Endothelial cell of umbilical vein (primary cell): ENCODE measurements at regions not wholly inside any gene's neighbourhood (a gene's known extent, or its start where the extent isn't known, plus 50 kb on each side); places are given as distances from the start of the nearest gene placed in this dataset.

Experiments
- BruUV-seq: library from RNA; stranded (reverse); fragments of 400-500 nt; replicated peaks from 2 replicates; lab custom pipeline; 2021; lab: Mats Ljungman, UMichigan
- CTCF ChIA-PET: fragments of 300-600, 350-600 bp; sonication (Branson Sonifier 250); formaldehyde crosslinking; loops from one replicate; lab custom pipeline; 2021; ENCODE audit warnings: antibody characterized with exemption, inconsistent platforms; lab: Charles Lee
- POLR2A ChIA-PET: fragments of 300-600, 350-600 bp; sonication (Branson Sonifier 250); formaldehyde crosslinking; loops from one replicate; lab custom pipeline; 2021; ENCODE audit warnings: antibody characterized with exemption, inconsistent platforms; lab: Charles Lee
- DNase-seq: peaks from one replicate; pipeline ENCODE4 v3.0.0-alpha.2; 2011; ENCODE audit warnings: low read depth, low spot score
- FAIRE-seq: peaks from 2 replicates; lab custom pipeline; 2011; peaks lifted over from hg19 to GRCh38; lab: Jason Lieb, UNC
- H2AFZ ChIP-seq: 2 replicates; pipeline ENCODE4 v1.6.0; 2012; ENCODE audit warnings: low read depth, low read length, control low read depth, inconsistent platforms
- H3K27ac ChIP-seq: 2 replicates; pipeline ENCODE4 v1.5.1; 2011; ENCODE audit warnings: low read depth, mild to moderate bottlenecking, control low read depth, low read length, moderate library complexity; ENCODE audit not compliant: insufficient read depth
- H3K27me3 ChIP-seq, 2 experiments: 2 replicates each; pipeline versions ENCODE4 v1.6.0 to v1.6.1; 2011; ENCODE audit warnings: low read length in 2 of 2, mixed read lengths in 1 of 2; ENCODE audit not compliant: control insufficient read depth in 2 of 2, insufficient read depth in 2 of 2
- H3K36me3 ChIP-seq, 2 experiments: 2 replicates in 1 of 2; 3 replicates in 1 of 2; pipeline ENCODE4 v1.5.1; 2011; ENCODE audit warnings: low read length in 2 of 2, mild to moderate bottlenecking in 1 of 2, moderate library complexity in 1 of 2; ENCODE audit not compliant: control insufficient read depth in 2 of 2, insufficient read depth in 2 of 2; ENCODE audit errors: extremely low read depth in 1 of 2
- H3K4me1 ChIP-seq: 3 replicates; pipeline ENCODE4 v1.5.1; 2011; ENCODE audit warnings: mild to moderate bottlenecking, low read length; ENCODE audit not compliant: control insufficient read depth, insufficient read depth; ENCODE audit errors: extremely low read depth
- H3K4me2 ChIP-seq: 2 replicates; pipeline ENCODE4 v1.6.1; 2011; ENCODE audit warnings: low read length, control low read depth, mixed read lengths; ENCODE audit not compliant: insufficient read depth
- H3K4me3 ChIP-seq, 3 experiments: fragments of 200-600 bp in 1 of 3; sonication (generic), shearing (Covaris generic) in 1 of 3; replicated peaks in 1 of 3; 2 replicates each; pipeline ENCODE4 v1.5.1; 2011 to 2016; ENCODE audit warnings: control low read depth in 3 of 3, low read length in 3 of 3, mild to moderate bottlenecking in 2 of 3, inconsistent platforms in 1 of 3, low read depth in 1 of 3, moderate library complexity in 1 of 3; ENCODE audit not compliant: insufficient read depth in 1 of 3
- H3K79me2 ChIP-seq: 2 replicates; pipeline ENCODE4 v1.6.0; 2012; ENCODE audit warnings: low read length, inconsistent platforms; ENCODE audit not compliant: control insufficient read depth, insufficient read depth
- H3K9ac ChIP-seq: replicated peaks from 2 replicates; pipeline ENCODE3; 2011; ENCODE audit warnings: low read length, control low read depth; ENCODE audit not compliant: insufficient read depth; ENCODE audit errors: extremely low read depth
- H3K9me1 ChIP-seq: replicated peaks from 3 replicates; pipeline ENCODE4 v1.6.0; 2011; ENCODE audit warnings: mild to moderate bottlenecking, low read length; ENCODE audit not compliant: control insufficient read depth, insufficient read depth; ENCODE audit errors: extremely low read depth
- H3K9me3 ChIP-seq: replicated peaks from 2 replicates; pipeline ENCODE4 v1.5.1; 2012; ENCODE audit warnings: low read length, inconsistent platforms; ENCODE audit not compliant: control insufficient read depth, insufficient read depth
- H4K20me1 ChIP-seq: replicated peaks from 2 replicates; pipeline ENCODE3; 2011; ENCODE audit warnings: mild to moderate bottlenecking, low read length; ENCODE audit not compliant: control insufficient read depth, insufficient read depth; ENCODE audit errors: extremely low read depth
- EZH2 ChIP-seq: IDR thresholded peaks from 2 replicates; pipeline ENCODE4 v1.6.1; 2012; ENCODE audit warnings: borderline replicate concordance, low read depth, mild to moderate bottlenecking, moderate library complexity, low read length, inconsistent platforms; ENCODE audit not compliant: severe bottlenecking
- FOS ChIP-seq: IDR thresholded peaks from 2 replicates; pipeline ENCODE4 v1.6.1; 2011; ENCODE audit warnings: mild to moderate bottlenecking, low read length, moderate library complexity, borderline replicate concordance; ENCODE audit not compliant: insufficient read depth
- GATA2 ChIP-seq: IDR thresholded peaks from 2 replicates; pipeline ENCODE4 v1.7.0; 2011; ENCODE audit warnings: low read depth, mild to moderate bottlenecking, moderate library complexity, mixed read lengths, low read length; ENCODE audit not compliant: insufficient read length, insufficient read depth
- JUN ChIP-seq: IDR thresholded peaks from 2 replicates; pipeline ENCODE4 v1.6.1; 2011; ENCODE audit warnings: borderline replicate concordance, low read depth; ENCODE audit not compliant: insufficient read length, insufficient read depth
- MAX ChIP-seq: IDR thresholded peaks from 2 replicates; pipeline ENCODE4 v1.6.1; 2011; ENCODE audit not compliant: insufficient read depth, insufficient read length
- MYC ChIP-seq: IDR thresholded peaks from one replicate; pipeline ENCODE4 v1.6.1; 2011; ENCODE audit warnings: mild to moderate bottlenecking, low read depth, low read length
- POLR2A ChIP-seq: IDR thresholded peaks from 2 replicates; pipeline ENCODE4 v1.6.1; 2012; ENCODE audit warnings: low read depth, mild to moderate bottlenecking, control low read depth, low read length
- POLR2AphosphoS5 ChIP-seq: IDR thresholded peaks from 2 replicates; pipeline ENCODE4 v1.6.1; 2012; ENCODE audit warnings: low read depth, mild to moderate bottlenecking, control low read depth, low read length, moderate library complexity; ENCODE audit not compliant: insufficient read depth
- dilution Hi-C: fragments of 300-500 bp; cut with MboI; formaldehyde crosslinking; loops from one replicate; pipeline ENCODE4 v1.15.0; 2019; ENCODE audit warnings: low sequenced_read_pairs; ENCODE audit not compliant: extremely low pct_ligation_motif_present
- intact Hi-C: fragments of 100-400 bp; cut with micrococcal nuclease; formaldehyde crosslinking; loops from one replicate; pipeline ENCODE4 v1.10.0; 2022
- TF ChIP-seq, protein P1 (sequence below), 2 donors: IDR thresholded peaks; 1 replicate in 1 of 2; 2 replicates in 1 of 2; pipeline ENCODE4 v1.5.1; 2011; ENCODE audit warnings: low read length in 2 of 2, mild to moderate bottlenecking in 2 of 2, moderate library complexity in 2 of 2, control low read depth in 1 of 2, inconsistent platforms in 1 of 2, low read depth in 1 of 2; ENCODE audit not compliant: insufficient read depth in 1 of 2; ENCODE audit errors: extremely low read depth in 1 of 2

GRCh38 chrX:42869011-42869410, 91.0 kb upstream of the PPP1R2C start:
- H3K27me3 ChIP-seq, result no peaks in the 10 kb centered on the region
- H3K4me2 ChIP-seq, result no peak overlapping the region
- ChIA-PET CTCF (no interaction called here), POLR2A (no interaction called here)
- no peak overlapping the region for H2AFZ ChIP-seq
- H3K36me3 ChIP-seq, result no peaks in the 10 kb centered on the region
- no peak overlapping the region for H3K4me3 ChIP-seq
- no peaks in the 10 kb centered on the region for H3K9me1 ChIP-seq
- dilution Hi-C loops (no loop called here), intact Hi-C loops (no loop called here)
- BruUV-seq, result no TSS peak
- no peak for FAIRE-seq
- no peak overlapping the region for H3K27ac ChIP-seq
- no peak overlapping the region for H3K9ac ChIP-seq
- H3K79me2 ChIP-seq, result no peaks in the 10 kb centered on the region
- no peaks in the 10 kb centered on the region for H3K4me1 ChIP-seq
- no peaks in the 10 kb centered on the region for H3K9me3 ChIP-seq
- no peak for TF ChIP-seq EZH2
- TF ChIP-seq MAX, result no peak
- no peak for TF ChIP-seq GATA2
- no peak for TF ChIP-seq FOS
- no peak for TF ChIP-seq POLR2AphosphoS5
- no peak for TF ChIP-seq MYC
- no peak for TF ChIP-seq JUN
- no peak for TF ChIP-seq POLR2A
- TF ChIP-seq, protein P1, sequence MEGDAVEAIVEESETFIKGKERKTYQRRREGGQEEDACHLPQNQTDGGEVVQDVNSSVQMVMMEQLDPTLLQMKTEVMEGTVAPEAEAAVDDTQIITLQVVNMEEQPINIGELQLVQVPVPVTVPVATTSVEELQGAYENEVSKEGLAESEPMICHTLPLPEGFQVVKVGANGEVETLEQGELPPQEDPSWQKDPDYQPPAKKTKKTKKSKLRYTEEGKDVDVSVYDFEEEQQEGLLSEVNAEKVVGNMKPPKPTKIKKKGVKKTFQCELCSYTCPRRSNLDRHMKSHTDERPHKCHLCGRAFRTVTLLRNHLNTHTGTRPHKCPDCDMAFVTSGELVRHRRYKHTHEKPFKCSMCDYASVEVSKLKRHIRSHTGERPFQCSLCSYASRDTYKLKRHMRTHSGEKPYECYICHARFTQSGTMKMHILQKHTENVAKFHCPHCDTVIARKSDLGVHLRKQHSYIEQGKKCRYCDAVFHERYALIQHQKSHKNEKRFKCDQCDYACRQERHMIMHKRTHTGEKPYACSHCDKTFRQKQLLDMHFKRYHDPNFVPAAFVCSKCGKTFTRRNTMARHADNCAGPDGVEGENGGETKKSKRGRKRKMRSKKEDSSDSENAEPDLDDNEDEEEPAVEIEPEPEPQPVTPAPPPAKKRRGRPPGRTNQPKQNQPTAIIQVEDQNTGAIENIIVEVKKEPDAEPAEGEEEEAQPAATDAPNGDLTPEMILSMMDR (IDR thresholded peaks at IDR 0.05; ENCODE audit: extremely low read depth in 1 of 2, insufficient read depth in 1 of 2, low read depth in 1 of 2, low read length in 2 of 2), result no peak
- DNase-seq, result no peak
- H4K20me1 ChIP-seq, result no peaks in the 10 kb centered on the region
